ENCODE measurements at regions not wholly inside any gene's neighbourhood (a gene's known extent, or its start where the extent isn't known, plus 50 kb on each side); places are given as distances from the start of the nearest gene placed in this dataset.
"Not testable (repeated sequence)": the region's sequence is repeated elsewhere in the genome, so short reads cannot be mapped to it uniquely, and the experiment has no call there.

GRCh38 chr3:197430934-197431333, 124.8 kb downstream of the BDH1 start:
- DNase-seq (ENCODE audit: low spot score): no peak

DNA sequence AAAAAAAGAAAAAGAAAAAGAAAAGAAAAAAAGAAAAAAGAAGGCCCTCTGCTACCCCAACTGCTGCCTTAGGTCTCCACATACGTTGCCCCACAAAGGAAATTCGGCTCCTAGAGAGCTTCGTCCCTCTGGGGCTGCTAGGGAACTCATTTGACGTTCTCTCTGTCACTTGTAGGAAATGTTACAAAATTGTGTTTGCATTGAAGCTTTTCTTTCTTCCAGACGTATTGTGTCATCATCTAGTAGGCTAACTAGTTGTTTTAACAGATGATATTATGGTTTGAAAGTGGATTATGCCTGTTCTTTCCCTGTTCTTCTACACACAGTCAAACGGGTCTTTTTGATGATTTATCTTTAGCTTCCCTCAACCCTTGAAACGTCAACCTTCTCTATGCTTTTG, 125.3 kb downstream of the BDH1 start:
- no peak for DNase-seq (ENCODE audit: low spot score)

DNA sequence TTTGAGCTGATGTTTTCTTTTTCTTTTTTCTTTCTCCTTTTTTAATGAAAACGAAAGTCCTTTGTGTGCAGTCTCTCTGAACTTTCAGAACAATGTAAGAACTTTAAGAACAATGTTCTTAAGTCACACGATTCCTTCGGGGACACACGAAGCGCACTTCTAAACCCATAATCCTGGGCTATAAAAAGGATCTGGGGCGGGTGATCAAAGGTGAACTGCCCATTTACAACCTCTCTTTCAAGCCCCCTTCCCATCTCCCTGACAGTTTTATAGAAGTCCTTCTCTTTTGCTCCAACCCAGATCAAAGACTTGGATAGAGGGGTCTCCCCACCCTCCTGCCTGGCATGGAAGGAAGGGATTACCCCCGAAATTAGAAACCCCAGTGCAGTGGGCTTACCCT, 126.8 kb downstream of the BDH1 start:
- DNase-seq (ENCODE audit: low spot score): no peak

DNA sequence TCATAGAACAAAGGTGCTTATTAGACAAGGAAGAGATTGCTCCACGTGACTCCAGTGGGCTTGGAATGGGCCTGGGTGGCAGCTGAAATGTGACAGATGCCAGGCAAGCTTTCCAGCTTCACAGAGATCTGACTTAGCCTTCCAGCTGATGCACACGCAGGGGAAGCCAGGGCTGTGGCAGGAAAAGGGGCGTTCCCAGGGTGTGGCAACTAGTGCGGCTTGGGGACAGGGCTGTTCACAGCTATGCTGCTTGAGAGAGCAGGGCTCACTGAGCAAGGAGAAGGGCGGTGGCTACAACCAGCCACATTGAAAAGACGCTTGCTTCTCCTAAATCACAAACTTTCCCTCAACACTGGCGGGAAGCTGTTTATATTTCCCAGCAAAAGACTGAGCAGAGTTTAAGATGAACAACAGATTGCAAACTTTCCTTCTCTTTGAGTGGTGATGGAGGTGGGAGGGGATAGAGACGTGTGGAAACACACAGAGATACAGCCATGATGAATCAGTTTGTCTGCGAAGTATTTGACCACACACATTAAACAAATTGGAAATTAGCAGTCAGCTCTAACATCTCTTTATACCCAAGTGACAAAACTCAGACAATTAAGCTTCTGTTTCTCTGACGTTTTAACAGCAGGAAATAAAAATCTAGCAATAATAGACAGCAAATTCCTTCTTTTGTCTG, 127.5 kb downstream of the BDH1 start:
- DNase-seq (ENCODE audit: low spot score): peak; percentile 69

DNA sequence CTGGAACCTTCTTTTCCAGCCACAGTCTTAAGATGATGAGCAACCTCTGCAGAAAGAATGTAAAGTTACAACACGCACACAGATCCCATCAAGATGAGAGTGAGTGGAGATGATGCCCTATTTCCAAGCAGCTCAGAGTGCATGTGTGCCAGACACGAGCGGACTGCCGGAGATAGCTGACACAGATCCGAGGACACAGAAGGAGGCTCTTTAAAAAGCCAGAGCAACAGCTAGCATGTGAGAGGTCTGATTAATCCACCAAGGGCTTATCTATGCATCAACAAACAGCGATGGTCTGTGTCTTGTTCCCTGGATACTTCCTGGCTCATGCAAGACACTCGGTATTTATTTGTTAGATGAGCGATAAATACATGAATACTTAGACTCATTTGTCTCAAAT, 128.6 kb upstream of the DLG1 start:
- no peak for DNase-seq (ENCODE audit: low spot score)

- DNase-seq (ENCODE audit: low spot score): no peak
Measured at GRCh38 chr3:197426121-197426566, 127.7 kb upstream of the DLG1 start.

- DNase-seq (ENCODE audit: low spot score): no peak
Measured at GRCh38 chr3:197425485-197426120, 127.2 kb upstream of the DLG1 start.

- no peak for DNase-seq (ENCODE audit: low spot score)
Measured at GRCh38 chr3:197424674-197425484, 126.5 kb upstream of the DLG1 start.

DNA sequence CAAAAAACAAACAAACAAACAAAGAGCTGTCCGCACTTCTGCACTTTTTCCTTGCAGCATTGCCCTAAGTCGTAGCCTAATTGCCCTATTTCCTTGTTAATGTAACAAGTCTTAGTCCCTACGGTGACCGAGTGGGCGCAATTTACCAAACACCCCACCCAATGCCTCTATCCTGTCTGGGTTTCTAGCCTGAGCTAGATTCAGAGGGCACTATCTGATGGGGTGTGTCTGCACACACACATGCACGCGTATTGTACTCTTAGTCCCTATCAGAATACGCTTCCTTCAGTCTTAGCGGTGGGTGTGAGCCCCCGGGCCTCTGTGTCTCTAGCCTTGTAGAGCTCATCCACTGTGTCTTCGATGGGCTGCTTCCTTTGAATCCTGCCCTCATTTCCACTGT, 125.9 kb upstream of the DLG1 start:
- DNase-seq (ENCODE audit: low spot score): no peak

GRCh38 chr3:197423376-197423775, 125.0 kb upstream of the DLG1 start:
- DNase-seq (ENCODE audit: low spot score): no peak

GRCh38 chr3:197422506-197422905, 124.1 kb upstream of the DLG1 start:
- DNase-seq (ENCODE audit: low spot score): no peak

- DNase-seq (ENCODE audit: low spot score): no peak
Measured at GRCh38 chr3:197421021-197421420, 122.6 kb upstream of the DLG1 start.

DNA sequence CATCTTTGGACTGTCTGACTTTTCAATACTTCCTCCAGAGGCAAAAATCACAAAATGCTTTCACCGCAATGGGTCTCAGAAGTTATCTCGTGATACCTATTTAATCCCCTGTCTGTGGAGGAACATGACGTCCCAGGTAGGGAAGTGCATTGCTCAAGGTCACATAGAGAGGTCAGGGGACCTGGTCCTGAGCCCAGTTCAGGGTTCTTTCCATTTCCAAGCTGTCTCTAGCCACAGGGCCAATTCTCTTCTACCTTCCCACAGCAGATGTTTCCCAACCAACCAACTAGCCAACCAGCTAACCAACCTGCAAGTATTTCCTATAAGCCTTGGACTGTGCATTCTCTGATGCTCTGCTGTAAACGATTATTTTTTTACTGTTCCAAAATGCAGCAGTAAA, 122.2 kb upstream of the DLG1 start:
- no peak for DNase-seq (ENCODE audit: low spot score)

DNA sequence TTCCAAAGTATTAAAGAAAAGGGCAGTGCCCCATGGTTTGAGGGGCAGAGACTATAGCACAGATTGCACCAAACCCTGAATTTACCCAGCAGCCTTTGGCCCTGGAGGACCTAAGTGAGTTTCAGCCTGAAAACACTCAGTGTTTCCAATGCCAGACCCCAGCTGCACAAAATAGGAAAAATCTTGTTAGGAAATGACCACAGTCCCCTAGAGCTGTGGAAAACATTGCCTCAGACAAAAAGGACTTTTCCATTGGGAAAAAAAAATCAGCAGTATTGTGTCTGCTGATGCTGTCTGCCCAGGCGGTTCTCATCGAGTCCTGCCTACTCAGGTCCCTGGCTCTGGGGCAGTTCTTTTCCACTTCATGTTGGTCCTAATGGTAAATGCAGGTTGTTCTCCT, 121.7 kb upstream of the DLG1 start:
- no peak for DNase-seq (ENCODE audit: low spot score)

DNA sequence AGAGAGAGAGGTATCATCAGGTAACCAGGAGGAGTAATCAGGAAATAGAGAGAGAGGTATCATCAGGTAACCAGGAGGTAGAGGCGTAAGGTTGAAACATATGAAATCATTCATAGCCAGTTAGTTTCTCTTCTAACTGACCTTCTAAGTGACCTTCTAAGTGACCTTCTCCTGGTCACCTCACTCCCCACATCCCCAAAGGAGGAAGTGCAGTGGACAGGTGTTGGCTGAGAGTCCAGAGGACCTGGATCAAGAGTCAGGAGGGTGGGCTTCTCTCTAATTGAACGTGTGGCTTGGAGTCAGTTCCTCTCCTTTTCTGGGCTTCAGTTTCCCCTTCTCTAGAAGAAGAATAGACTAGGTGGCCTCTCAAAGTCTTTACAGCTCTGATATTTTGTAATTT, 121.3 kb upstream of the DLG1 start:
- no peak for DNase-seq (ENCODE audit: low spot score)

DNA sequence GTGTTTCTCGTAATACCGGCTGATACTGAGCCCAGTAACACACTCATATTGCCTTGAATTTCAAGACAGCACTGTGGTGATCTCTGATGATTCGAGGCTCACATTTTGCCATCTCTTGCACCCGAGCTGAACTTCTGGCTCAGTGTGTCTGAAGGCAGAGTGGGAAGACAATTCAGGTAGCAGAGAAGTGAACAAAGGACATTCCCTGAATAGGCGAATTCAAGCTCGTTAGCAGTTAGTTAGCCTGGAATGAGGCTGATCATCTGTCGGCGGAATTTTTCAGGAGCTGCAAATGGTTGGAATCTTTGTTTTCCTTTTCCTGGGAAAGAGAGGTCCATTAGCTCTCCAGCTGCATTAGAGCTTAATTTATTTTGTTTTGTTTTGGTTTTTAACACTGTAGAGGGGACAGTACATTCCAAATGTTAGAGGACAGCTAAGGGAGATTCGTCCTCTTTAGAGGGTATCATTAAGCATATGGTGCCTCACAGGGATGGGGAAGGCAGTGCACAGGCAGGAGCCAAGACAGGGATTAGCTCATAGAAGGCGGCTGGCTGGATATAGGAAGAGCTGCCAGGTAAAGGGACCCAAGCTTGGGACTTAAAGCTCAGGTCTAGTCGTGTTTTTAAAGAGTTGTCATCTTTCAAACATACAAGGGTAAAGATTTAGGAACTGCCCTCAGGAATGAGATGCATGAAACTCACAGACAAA, 119.7 kb upstream of the DLG1 start:
- DNase-seq (ENCODE audit: low spot score): no peak

DNA sequence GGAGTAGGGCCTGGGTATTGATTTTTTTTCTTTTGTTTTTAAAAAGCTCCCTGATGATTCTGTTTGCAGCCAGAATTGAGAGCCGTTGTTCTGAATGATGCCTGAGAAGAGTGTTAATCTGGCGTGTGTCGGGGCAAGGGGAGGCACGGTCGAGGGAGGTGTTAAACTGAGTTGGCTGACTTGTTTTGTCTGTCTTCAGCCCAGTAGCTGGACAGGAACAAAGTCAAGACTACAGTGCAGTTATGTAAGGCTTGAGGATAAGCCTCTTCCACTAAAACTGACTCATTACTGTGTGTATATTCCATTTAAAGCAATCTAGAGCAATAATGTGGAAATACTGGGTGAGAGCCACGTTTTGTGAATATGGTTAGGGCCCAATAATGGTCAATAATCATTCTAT, 119.0 kb upstream of the DLG1 start:
- no peak for DNase-seq (ENCODE audit: low spot score)

DNA sequence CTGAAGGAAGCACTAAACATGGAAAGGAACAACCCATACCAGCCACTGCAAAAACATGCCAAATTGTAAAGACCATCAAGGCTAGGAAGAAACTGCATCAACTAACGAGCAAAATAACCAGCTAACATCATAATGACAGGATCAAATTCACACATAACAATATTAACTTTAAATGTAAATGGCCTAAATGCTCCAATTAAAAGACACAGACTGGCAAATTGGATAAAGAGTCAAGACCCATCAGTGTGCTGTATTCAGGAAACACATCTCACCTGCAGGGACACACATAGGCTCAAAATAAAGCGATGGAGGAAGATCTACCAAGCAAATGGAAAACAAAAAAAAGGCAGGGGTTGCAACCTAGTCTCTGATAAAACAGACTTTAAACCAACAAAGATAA, 113.5 kb upstream of the DLG1 start:
- DNase-seq (ENCODE audit: low spot score): not testable (repeated sequence)

GRCh38 chr3:197410170-197410569, 111.8 kb upstream of the DLG1 start:
- not testable (repeated sequence) for DNase-seq (ENCODE audit: low spot score)

DNA sequence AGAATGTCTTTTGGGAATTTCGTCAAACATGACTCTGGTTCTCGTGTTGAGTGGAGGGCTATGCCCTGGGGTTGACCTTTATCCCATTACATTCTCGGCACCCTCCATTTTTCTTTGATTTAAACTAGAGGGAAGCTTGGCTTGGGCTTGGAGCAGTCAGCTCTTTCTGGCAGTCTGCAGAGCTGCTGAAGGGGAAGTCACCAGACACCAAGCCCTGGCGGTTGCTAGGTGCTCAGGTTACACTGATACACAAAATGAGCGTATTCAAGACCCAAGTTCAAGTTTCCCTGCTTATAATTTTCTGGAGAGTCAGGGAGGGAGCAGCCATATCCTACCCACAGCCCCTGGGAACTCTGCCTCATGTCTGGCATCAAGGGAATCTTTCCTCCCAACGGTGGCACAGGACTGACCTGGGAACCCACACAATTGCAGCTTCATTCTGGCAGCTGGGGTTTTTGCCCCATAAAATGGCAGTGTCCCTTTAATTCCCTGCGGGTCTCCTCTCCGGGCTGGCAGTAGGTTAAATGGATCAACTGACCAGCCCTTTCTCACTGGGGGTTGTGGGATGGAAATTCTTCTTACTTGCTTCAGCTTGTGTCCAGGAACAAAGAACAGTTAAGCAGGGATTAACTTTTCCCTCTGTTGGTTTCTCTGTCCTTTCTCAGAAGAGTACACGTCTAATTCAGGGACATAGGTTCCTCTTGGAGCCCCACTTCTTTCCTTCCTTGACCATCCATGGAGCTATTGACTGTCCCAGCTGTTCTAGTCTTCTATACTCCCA, 110.0 kb upstream of the DLG1 start:
- DNase-seq (ENCODE audit: low spot score): no peak

GRCh38 chr3:197407526-197407925, 109.1 kb upstream of the DLG1 start:
- DNase-seq (ENCODE audit: low spot score): no peak

DNA sequence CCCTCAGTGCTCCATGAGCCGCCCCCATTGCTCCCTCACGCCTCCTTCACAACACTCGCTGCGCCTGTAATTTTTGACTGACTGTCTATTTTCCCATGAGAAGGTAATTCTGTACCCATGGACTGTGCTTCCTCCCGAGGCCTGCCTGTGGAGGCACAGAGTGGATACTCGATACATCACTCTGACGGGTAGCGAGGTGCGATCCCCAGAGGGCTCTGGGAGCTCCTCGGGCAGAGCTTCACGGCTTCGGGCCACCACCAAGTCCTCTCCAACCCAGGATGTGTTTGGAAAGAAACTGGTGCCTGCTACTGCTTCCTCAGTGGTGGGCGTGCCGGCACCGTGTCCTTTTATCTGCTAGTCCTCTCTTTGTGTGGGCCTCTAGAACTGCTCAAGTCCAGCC, 108.6 kb upstream of the DLG1 start:
- DNase-seq (ENCODE audit: low spot score): no peak

Measured in left forelimb (tissue), 1 donor.